ENCODE measurements at regions not wholly inside any gene's neighbourhood (a gene's known extent, or its start where the extent isn't known, plus 50 kb on each side); places are given as distances from the start of the nearest gene placed in this dataset.

GRCh38 chr18:24677011-24677410 is 216.6 kb downstream of the HRH4 start:
- DNase-seq = no peak

DNA sequence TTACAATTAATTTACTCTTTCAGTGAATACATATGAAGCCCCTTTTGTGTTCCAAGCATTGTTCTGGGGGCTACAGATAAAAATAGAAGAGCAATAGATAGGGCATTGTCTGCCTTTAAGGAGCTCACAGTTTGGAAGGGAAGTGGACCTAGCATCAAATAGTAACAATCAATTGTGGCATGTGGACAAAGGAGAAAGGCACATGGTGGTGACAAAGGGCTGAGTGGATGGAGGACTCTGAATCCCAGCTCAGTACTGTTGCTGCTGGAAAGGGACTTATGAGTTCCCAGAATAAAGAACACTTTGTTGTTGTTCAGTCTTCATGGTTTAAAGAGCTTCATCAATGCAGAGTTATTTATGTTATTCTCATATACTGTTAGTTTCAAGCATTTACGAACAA is 217.7 kb downstream of the HRH4 start:
- DNase-seq = no peak

DNA sequence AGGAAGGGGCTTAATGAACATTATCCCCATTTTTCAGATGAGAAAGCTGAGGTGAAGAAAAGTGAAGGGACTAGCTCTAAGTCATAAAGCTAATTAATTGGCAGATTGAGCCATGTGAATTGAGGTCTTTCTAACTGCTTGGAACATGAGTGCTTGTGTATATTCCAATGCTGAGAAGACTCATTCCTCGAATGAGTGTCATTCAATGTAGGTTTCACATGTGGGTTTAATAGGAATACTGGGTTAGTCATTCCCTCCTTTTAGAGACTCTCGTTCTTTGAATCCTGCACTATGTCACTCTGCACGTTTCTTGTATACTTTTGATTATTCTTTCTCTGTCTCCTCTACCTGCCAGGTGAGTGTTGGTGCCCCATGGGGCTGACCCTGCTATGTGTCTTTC is 218.2 kb downstream of the HRH4 start:
- no peak for DNase-seq

GRCh38 chr18:24679062-24679461 is 218.6 kb downstream of the HRH4 start:
- DNase-seq = no peak

GRCh38 chr18:24683925-24684324 is 223.5 kb downstream of the HRH4 start:
- no peak for DNase-seq

DNA sequence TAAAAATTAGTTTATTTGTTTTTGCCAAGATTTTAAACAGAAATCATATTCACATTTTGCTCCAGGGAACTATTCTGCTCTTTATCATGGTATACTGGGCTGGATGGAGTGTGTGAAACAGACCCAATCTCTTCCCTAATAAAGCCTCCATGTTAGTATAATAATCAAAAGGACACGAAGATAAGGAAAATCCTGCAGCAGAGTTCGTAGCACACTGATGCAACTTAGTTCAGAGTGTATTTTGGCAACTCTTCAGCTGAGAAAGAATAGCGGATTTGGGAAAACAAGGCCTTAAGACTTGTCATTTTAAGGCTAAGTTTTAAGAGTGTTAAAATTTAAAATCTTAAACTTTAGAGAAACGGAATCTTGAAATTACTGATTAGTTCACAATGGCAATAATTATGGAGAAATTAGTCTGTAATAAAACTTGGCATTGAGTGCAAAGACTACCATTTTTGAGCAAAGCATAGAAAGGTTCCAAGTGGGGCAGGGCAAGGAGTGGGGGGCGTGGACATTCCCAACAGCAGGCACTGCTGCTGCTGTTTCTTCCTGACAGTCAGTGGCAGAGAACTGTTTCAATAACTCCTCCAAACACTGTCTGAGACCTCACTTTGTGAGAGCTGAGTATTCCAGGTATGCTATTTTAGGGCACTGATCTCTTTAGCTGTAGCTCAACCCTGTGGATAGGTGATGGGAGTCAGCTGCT is 225.0 kb downstream of the HRH4 start:
- DNase-seq = no peak

- no peak for DNase-seq
Observed at GRCh38 chr18:24695168-24695567, 234.7 kb downstream of the HRH4 start.

- no peak for DNase-seq
Observed at GRCh38 chr18:24702001-24702515, 241.6 kb downstream of the HRH4 start.

GRCh38 chr18:24703316-24703715 is 242.9 kb downstream of the HRH4 start:
- DNase-seq = no peak

DNA sequence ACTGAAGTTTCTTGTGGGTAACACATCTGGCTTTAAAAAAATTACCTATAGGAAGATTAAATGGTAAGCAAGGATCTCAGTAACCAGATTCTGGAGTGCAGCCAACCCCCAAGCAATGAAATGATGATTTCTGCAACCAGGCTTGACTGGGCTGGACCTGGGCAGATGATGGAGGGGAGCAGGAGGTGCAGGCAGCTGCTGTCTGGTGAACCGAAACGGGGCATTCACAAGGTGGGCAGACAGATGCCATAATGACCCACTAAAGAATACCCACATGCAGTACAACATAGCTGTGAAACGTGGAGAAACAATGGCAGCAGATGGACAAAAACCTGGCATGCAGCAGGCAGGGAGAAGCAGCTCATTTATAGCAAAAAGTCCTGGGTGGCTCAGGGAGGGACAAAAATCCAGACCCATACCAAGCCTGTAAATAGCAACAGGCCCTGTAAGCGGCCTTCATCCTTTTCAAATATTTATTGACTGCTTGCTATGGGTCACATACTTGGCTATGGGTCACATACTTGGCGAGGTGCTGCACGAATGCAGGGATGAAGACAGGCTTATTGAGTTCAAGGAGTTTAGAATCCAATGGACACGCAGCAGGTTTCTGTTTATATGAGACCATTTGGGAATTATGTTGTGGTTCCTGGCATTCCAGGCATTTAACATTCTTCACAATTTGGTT is 244.7 kb downstream of the HRH4 start:
- DNase-seq = no peak

DNA sequence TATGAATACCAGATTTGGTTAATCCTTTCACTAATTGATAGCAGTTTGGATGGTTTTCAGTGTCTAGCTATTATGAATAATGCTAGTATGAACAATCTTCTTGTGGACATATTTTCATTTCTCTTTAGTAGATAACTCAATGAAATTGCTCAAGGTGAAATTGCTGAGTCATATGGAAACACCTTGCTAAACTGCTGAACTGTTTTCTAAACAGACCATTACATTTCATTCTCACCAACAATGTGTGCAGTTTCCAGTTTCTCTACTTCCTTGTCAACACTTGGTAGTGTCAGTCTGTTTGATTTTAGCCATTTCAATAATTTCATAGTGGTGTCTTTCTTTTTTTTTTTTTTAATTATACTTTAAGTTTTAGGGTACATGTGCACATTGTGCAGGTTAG is 250.0 kb downstream of the HRH4 start:
- no peak for DNase-seq

- DNase-seq = no peak
Observed at GRCh38 chr18:24719791-24720190, 259.4 kb downstream of the HRH4 start.

- no peak for DNase-seq
Observed at GRCh38 chr18:24721388-24721787, 261.0 kb downstream of the HRH4 start.

- no peak for DNase-seq
Observed at GRCh38 chr18:24725644-24726415, 265.4 kb downstream of the HRH4 start.

- DNase-seq = peak; percentile 9
Observed at GRCh38 chr18:24726727-24727492, 266.5 kb downstream of the HRH4 start.

DNA sequence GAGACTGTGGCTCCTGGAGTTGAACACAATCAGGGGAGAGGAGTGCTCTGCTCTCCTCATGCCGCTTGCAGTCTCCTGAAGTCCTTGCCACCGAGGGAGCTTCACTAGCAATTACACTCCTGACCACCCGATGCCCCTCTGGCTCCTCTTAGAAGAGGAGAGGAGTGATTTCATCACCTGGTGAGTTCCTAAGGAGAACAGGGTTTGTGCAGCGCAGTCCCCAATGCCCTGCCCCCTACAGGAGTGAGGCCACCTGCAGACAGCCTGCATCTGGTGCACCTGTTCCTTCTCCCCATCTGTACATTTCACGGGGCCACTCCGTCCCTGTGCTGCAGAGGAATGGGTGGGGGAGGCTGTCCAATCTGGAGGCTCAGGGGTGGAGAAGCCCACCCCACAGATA is 267.2 kb downstream of the HRH4 start:
- DNase-seq = no peak

GRCh38 chr18:24731158-24731557 is 270.7 kb downstream of the HRH4 start:
- no peak for DNase-seq

- DNase-seq = no peak
Observed at GRCh38 chr18:24731981-24732380, 271.5 kb downstream of the HRH4 start.

GRCh38 chr18:24734058-24734457 is 273.6 kb downstream of the HRH4 start:
- DNase-seq = no peak

GRCh38 chr18:24735624-24736231 is 275.3 kb downstream of the HRH4 start:
- DNase-seq = no peak

DNA sequence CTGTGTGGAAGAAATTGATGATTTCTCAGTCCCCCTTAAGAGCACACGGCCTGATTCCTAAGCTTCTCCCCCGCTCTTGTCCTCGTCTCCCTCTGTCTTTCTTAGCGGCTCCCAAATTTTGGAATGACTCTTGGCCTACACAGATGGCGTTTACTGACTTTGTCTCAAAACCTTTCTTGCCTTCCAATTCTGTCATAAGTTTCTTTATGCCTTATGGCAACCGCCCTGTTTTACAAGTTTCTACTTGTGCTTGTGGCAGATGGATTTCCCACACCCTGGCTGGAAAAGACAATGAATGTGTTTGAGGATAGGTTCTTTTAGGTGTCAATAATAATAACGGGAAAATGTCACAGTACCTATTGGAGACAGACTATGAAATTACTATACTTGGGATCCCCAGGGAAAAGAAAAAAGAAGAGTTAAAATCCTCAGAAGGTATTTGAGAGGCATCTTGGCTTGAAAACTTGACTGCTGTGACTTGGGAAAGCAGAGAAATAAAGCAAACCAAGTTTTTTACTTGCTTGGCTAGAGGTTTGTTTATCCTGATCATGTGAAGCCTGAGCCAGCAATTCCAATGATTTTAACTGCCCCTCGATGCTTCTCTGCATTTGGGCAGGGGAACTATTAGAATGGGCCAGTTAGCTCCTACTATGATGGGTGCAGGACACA is 276.4 kb downstream of the HRH4 start:
- no peak for DNase-seq

GRCh38 chr18:24740829-24741228 is 280.4 kb downstream of the HRH4 start:
- DNase-seq = no peak
